Adrenal gland (tissue), 9 donors: ENCODE measurements at regions not wholly inside any gene's neighbourhood (a gene's known extent, or its start where the extent isn't known, plus 50 kb on each side); places are given as distances from the start of the nearest gene placed in this dataset.

Experiments used
- DNase-seq, 7 donors: peaks; one replicate each; pipeline ENCODE4 v3.0.0-alpha.2; 2019 to 2020
- H3K27ac ChIP-seq, 5 donors: fragments of 200-600 bp; sonication (generic) in 4 of 5; 1 replicate in 3 of 5; 2 replicates in 2 of 5; pipeline versions ENCODE4 v1.5.1 to v1.8.0; 2016 to 2020; ENCODE audit warnings: mild to moderate bottlenecking in 1 of 5
- H3K27me3 ChIP-seq: fragments of 200-600 bp; 2 replicates; pipeline ENCODE4 v1.8.0; 2021
- H3K36me3 ChIP-seq, 2 donors: fragments of 200-600 bp; replicated peaks in 1 of 2; 1 replicate in 1 of 2; 2 replicates in 1 of 2; pipeline versions ENCODE4 v1.5.1 to v1.8.0; 2018 to 2022
- H3K4me1 ChIP-seq, 2 donors: fragments of 200-600 bp; replicated peaks in 1 of 2; 1 replicate in 1 of 2; 2 replicates in 1 of 2; pipeline versions ENCODE4 v1.5.1 to v1.8.0; 2018 to 2021
- H3K4me3 ChIP-seq, 4 donors: fragments of 200-600 bp; sonication (generic) in 3 of 4; one replicate each; pipeline ENCODE4 v1.5.1; 2016 to 2018
- H3K9me3 ChIP-seq, 3 donors: fragments of 200-600 bp; sonication (generic) in 1 of 3; replicated peaks in 1 of 3; 1 replicate in 2 of 3; 2 replicates in 1 of 3; pipeline versions ENCODE4 v1.5.1 to v1.8.0; 2016 to 2021
- POLR2A ChIP-seq, 2 donors: fragments of 450-650 bp; IDR thresholded peaks; one replicate each; pipeline ENCODE4 v1.6.1; 2017; ENCODE audit warnings: antibody characterized with exemption in 2 of 2, mild to moderate bottlenecking in 2 of 2, moderate library complexity in 1 of 2
- WGBS, 4 donors: extraction: QIAGEN DNeasy Blood & Tissue Kit in 2 of 4; methylation state at CpG; one replicate each; pipeline versions ENCODE4 v1.1.5 to v1.1.7; 2013 to 2017; 5-methylcytosine and 5-hydroxymethylcytosine counted together
- intact Hi-C, 2 donors: fragments of 100-400 bp; cut with DNase I; formaldehyde crosslinking; loops; one replicate each; pipeline versions ENCODE4 v1.14.1 to v1.15.0; 2022 to 2023
- TF ChIP-seq, protein P1 (sequence below), 6 experiments: fragments of 450-650 bp in 4 of 6; fragments of 200-600 bp in 2 of 6; sonication (generic) in 1 of 6; IDR thresholded peaks; 1 replicate in 5 of 6; 2 replicates in 1 of 6; pipeline versions ENCODE4 v1.5.1 to v1.8.0; 2016 to 2021; ENCODE audit warnings: antibody characterized with exemption in 6 of 6, mild to moderate bottlenecking in 2 of 6, moderate library complexity in 1 of 6
- donor health status: healthy with polysubstance abuse.
- donor health status: Bipolar disorder and iron deficiency.
- donor health status: DM: yes; HTN: yes; CAD: no.
- donor health status: DM: no; HTN: no; CAD: no.
- donor health status: DM: no; HTN: no; CAD: no.

DNA sequence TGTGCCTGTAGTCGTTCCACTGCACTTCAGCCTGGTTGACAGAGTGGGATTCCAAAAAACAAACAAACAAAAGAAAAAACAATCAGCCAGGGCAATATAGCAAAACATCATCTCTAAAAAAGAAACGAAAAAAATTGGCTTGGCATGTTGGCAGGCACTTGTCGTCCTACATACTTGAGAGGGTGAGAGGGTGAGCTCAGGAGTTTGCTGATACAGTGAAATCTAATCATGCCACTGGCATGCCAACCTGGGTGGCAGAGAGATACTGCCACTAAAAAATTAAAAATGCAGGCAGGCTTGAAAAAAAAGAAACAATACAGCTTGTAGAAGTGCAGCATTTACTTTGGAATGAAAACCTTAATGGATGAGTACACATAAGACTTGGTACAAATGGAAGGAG is 282.9 kb upstream of the RGPD4 start:
- DNase-seq: no peak
- no peak for TF ChIP-seq POLR2A (IDR thresholded peaks at IDR 0.05)
- TF ChIP-seq, protein P1, sequence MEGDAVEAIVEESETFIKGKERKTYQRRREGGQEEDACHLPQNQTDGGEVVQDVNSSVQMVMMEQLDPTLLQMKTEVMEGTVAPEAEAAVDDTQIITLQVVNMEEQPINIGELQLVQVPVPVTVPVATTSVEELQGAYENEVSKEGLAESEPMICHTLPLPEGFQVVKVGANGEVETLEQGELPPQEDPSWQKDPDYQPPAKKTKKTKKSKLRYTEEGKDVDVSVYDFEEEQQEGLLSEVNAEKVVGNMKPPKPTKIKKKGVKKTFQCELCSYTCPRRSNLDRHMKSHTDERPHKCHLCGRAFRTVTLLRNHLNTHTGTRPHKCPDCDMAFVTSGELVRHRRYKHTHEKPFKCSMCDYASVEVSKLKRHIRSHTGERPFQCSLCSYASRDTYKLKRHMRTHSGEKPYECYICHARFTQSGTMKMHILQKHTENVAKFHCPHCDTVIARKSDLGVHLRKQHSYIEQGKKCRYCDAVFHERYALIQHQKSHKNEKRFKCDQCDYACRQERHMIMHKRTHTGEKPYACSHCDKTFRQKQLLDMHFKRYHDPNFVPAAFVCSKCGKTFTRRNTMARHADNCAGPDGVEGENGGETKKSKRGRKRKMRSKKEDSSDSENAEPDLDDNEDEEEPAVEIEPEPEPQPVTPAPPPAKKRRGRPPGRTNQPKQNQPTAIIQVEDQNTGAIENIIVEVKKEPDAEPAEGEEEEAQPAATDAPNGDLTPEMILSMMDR (IDR thresholded peaks at IDR 0.05): no peak
- Histone ChIP-seq H3K27me3 (no peaks in the 10 kb centered on the region), H3K36me3 (no peaks in the 10 kb centered on the region), H3K4me3 (no peak overlapping the region), H3K27ac (no peak overlapping the region), H3K4me1 (no peaks in the 10 kb centered on the region), H3K9me3 (no peaks in the 10 kb centered on the region)
- WGBS, 4 donors: 48 to 75% (median 61%) methylated on average over 3 of the region's 3 CpGs
- intact Hi-C loops: no loop called here

DNA sequence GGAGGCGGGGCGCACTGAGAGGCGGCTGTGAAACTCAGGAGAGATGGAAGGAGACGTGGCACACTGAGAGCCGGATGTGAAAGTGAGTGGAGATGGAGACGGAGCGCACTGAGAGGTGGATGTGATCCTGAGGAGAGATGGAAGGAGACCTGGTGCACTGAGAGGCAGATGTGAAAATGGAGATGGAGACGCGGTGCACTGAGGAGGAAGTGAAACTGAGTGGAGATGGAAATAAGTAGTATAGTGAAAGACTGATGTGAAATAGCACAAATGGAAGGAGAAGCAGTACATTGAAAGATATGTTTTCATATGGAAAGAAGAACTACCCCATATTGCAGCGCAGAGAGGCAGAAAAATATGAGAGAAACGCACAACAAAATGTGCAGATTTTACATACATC is 281.6 kb upstream of the RGPD4 start:
- Histone ChIP-seq H3K4me3 (no peak overlapping the region), H3K27ac (no peak overlapping the region), H3K9me3 (no peaks in the 10 kb centered on the region), H3K27me3 (no peaks in the 10 kb centered on the region), H3K4me1 (no peaks in the 10 kb centered on the region), H3K36me3 (no peaks in the 10 kb centered on the region)
- intact Hi-C loops: no loop called here
- no peak for DNase-seq
- TF ChIP-seq, protein P1 (IDR thresholded peaks at IDR 0.05): no peak
- 84 to 87% (median 86%) methylated on average over 11 of the region's 11 CpGs for WGBS, 4 donors

DNA sequence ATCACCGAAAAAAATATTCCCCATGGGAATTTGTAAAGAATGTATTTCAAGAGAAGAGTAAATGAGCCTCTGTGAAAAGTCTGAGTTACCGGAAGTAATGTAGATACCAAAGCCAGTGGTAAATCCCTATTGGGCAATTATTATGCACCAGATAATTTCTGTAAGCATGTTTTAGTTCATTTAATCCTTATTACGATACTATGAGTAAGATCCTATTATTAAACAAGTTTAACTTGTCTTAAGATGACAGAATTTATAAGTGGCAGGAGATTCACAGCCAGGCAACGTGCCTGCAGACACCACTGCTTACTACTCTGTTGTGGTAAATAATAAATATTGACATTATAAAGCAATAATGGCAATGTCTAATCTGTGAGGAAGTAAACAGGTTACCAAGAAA is 280.8 kb upstream of the RGPD4 start:
- DNase-seq: no peak
- WGBS, 4 donors: 66 to 77% (median 69%) methylated on average over 4 of the region's 4 CpGs
- no peaks in the 10 kb centered on the region for H3K36me3 ChIP-seq
- H3K9me3 ChIP-seq: no peaks in the 10 kb centered on the region
- TF ChIP-seq, protein P1 (IDR thresholded peaks at IDR 0.05): no peak
- no peak for TF ChIP-seq POLR2A (IDR thresholded peaks at IDR 0.05)
- no peaks in the 10 kb centered on the region for H3K27me3 ChIP-seq
- H3K27ac ChIP-seq: no peak overlapping the region
- H3K4me1 ChIP-seq: no peaks in the 10 kb centered on the region
- intact Hi-C loops: no loop called here
- no peak overlapping the region for H3K4me3 ChIP-seq

DNA sequence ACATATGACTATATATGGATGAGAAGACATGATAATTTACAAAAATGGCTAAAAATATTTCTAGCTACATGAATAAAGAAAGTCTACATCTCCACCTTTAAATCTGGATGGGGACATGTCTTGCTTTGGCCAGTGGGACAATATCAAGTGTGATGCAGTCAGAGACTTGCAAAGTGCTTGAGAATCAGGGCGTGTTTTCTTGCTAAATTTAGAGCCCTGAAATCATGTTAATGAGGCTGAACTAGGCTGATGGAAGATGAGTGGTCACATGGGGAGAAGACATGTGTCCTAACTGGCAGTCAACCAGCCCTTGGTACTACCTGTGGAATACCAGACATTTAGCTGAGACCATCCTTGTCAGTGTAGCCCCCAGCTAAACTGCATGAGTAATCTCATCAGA is 278.5 kb upstream of the RGPD4 start:
- no peak for TF ChIP-seq POLR2A (IDR thresholded peaks at IDR 0.05)
- TF ChIP-seq, protein P1 (IDR thresholded peaks at IDR 0.05): no peak
- H3K4me1 ChIP-seq: no peaks in the 10 kb centered on the region
- 69 to 92% (median 79%) methylated on average over 1 of the region's 1 CpG for WGBS, 4 donors
- no peak overlapping the region for H3K4me3 ChIP-seq
- no peaks in the 10 kb centered on the region for H3K9me3 ChIP-seq
- intact Hi-C loops: no loop called here
- H3K27me3 ChIP-seq: no peaks in the 10 kb centered on the region
- no peaks in the 10 kb centered on the region for H3K36me3 ChIP-seq
- H3K27ac ChIP-seq: no peak overlapping the region
- no peak for DNase-seq
